ENCODE measurements at regions not wholly inside any gene's neighbourhood (a gene's known extent, or its start where the extent isn't known, plus 50 kb on each side); places are given as distances from the start of the nearest gene placed in this dataset.

DNA sequence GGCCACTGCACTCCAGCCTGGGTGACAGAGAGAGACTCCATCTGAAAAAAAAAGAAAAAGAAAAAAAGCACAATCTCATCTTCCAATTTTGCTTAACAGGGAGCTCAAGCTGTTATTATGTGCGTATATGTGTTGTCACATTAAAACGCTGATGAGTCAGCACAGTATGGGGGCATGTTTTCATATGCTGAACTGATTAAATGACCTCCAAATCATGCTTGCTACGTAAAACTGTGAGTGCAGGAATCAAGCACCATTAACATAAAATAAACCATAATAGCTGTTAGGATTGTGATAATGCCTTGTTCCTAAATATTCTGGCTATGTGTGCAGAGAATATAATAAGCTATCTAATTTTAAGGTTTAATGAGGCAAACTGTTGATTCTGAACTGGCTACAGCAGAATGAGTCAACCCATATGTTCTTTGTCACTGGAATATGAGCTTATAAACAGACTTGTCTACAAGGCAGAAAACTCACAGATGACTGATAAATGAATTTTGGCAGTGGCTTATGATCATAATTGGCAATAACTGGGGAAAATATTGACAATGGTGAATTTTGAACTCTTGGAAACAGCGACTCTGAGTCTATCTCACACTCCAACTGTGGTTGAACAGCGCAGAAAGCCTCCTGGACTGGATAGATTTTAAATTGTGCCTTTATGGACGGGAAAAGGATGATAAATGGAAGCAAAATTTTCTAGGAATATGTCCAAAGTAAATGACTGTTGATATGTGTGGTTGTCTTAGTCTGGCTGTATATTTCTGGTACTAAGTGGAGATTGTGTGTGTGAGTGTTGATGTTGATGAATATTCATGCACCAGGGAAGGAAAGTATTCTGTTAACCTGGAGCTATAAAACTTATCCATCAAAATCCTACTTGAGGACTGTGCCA, 75.5 kb downstream of the VCAM1 start:
- ChIA-PET POLR2A (no interaction called here), CTCF (no interaction called here)
- intact Hi-C loops (cut with micrococcal nuclease) = no loop called here
- Histone ChIP-seq H2AFZ (ENCODE audit: insufficient read depth, low read depth, low read length, poor library complexity, severe bottlenecking) (no peak overlapping the region), H3K4me2 (replicated peaks; ENCODE audit: low read depth, low read length, poor library complexity, severe bottlenecking) (no peak overlapping the region), H3K79me2 (ENCODE audit: control insufficient read depth, insufficient read depth, low read length) (no peaks in the 10 kb centered on the region), H3K27me3 (replicated peaks in 1 of 4; ENCODE audit: control extremely low read depth in 1 of 4, control insufficient read depth in 3 of 4, insufficient read depth in 4 of 4, low read length in 3 of 4) (peaks cover 0 to 4% (median 0%) of the 10 kb centered on the region in 4 experiments), H3K9ac (ENCODE audit: low read length) (no peak overlapping the region), H3K9me3 (ENCODE audit: control extremely low read depth in 1 of 3, control insufficient read depth in 2 of 3, insufficient read depth in 1 of 3, low read length in 2 of 3) (no peaks in the 10 kb centered on the region), H3K36me3 (replicated peaks in 1 of 2; ENCODE audit: control extremely low read depth in 1 of 2, control insufficient read depth in 1 of 2, extremely low read depth in 1 of 2, insufficient read depth in 2 of 2, low read length in 1 of 2) (no peaks in the 10 kb centered on the region), H3K27ac (ENCODE audit: low read length in 2 of 2) (no peak overlapping the region), H3K4me1 (ENCODE audit: control insufficient read depth in 2 of 2, insufficient read depth in 2 of 2, low read length in 2 of 2) (no peaks in the 10 kb centered on the region), H4K20me1 (ENCODE audit: control insufficient read depth, insufficient read depth, low read length, poor library complexity, severe bottlenecking) (no peaks in the 10 kb centered on the region), H3K4me3 (ENCODE audit: control extremely low read depth in 1 of 5, extremely low read depth in 1 of 5, insufficient read depth in 1 of 5, low read depth in 2 of 5, low read length in 4 of 5) (no peak overlapping the region)
- no peaks in the 10 kb centered on the region for H3K9me3 Mint-ChIP-seq (ENCODE audit: insufficient read depth)
- no peak for TF ChIP-seq CTCF (IDR thresholded peaks at IDR 0.05)
- no peak for TF ChIP-seq EZH2 (IDR thresholded peaks at IDR 0.05; ENCODE audit: borderline replicate concordance, insufficient read depth, low read depth, low read length, poor library complexity, severe bottlenecking)
- ATAC-seq (ENCODE audit: low read depth) (no peak), DNase-seq (no peak)
- no peak overlapping the region for H3K27ac Mint-ChIP-seq
- WGBS (ENCODE audit: insufficient coverage) = 80% methylated on average over 2 of the region's 6 CpGs
- no peaks in the 10 kb centered on the region for H3K4me1 Mint-ChIP-seq
- no peak overlapping the region for H3K4me3 Mint-ChIP-seq
- H3K27me3 Mint-ChIP-seq = peaks cover 47% of the 10 kb centered on the region

DNA sequence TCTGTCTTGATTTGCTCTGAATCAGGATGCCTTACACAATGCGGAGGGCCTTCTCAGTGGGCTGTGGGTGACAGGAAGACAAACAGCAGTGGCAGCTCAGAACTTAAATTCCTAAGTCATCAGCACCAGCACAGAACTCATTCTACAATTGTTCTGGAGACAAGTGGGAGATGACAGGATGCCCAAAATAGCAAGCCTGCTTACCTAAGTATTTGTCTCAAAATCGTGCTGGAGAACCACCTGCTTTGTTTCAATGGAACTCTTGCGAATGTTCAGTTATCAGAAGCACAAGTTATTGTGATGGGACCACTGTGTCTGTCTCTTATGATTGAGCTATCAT, 76.1 kb downstream of the VCAM1 start:
- ChIA-PET POLR2A (no interaction called here), CTCF (no interaction called here)
- Mint-ChIP-seq H3K4me1 (no peaks in the 10 kb centered on the region), H3K27me3 (peaks cover 47% of the 10 kb centered on the region), H3K9me3 (ENCODE audit: insufficient read depth) (peaks cover 3% of the 10 kb centered on the region), H3K27ac (no peak overlapping the region), H3K4me3 (no peak overlapping the region)
- Histone ChIP-seq H3K4me3 (ENCODE audit: control extremely low read depth in 1 of 5, extremely low read depth in 1 of 5, insufficient read depth in 1 of 5, low read depth in 2 of 5, low read length in 4 of 5) (no peak overlapping the region), H3K4me2 (replicated peaks; ENCODE audit: low read depth, low read length, poor library complexity, severe bottlenecking) (no peak overlapping the region), H3K79me2 (ENCODE audit: control insufficient read depth, insufficient read depth, low read length) (no peaks in the 10 kb centered on the region), H4K20me1 (ENCODE audit: control insufficient read depth, insufficient read depth, low read length, poor library complexity, severe bottlenecking) (no peaks in the 10 kb centered on the region), H2AFZ (ENCODE audit: insufficient read depth, low read depth, low read length, poor library complexity, severe bottlenecking) (no peak overlapping the region), H3K27me3 (replicated peaks in 1 of 4; ENCODE audit: control extremely low read depth in 1 of 4, control insufficient read depth in 3 of 4, insufficient read depth in 4 of 4, low read length in 3 of 4) (no peaks in the 10 kb centered on the region), H3K36me3 (replicated peaks in 1 of 2; ENCODE audit: control extremely low read depth in 1 of 2, control insufficient read depth in 1 of 2, extremely low read depth in 1 of 2, insufficient read depth in 2 of 2, low read length in 1 of 2) (no peaks in the 10 kb centered on the region), H3K27ac (ENCODE audit: low read length in 2 of 2) (no peak overlapping the region), H3K4me1 (ENCODE audit: control insufficient read depth in 2 of 2, insufficient read depth in 2 of 2, low read length in 2 of 2) (no peaks in the 10 kb centered on the region), H3K9me3 (ENCODE audit: control extremely low read depth in 1 of 3, control insufficient read depth in 2 of 3, insufficient read depth in 1 of 3, low read length in 2 of 3) (peaks cover 0 to 2% (median 1%) of the 10 kb centered on the region in 3 donors), H3K9ac (ENCODE audit: low read length) (no peak overlapping the region)
- intact Hi-C loops (cut with micrococcal nuclease) = no loop called here
- no peak for TF ChIP-seq CTCF (IDR thresholded peaks at IDR 0.05)
- no peak for TF ChIP-seq EZH2 (IDR thresholded peaks at IDR 0.05; ENCODE audit: borderline replicate concordance, insufficient read depth, low read depth, low read length, poor library complexity, severe bottlenecking)
- WGBS (ENCODE audit: insufficient coverage) = 100% methylated on average over 1 of the region's 3 CpGs
- DNase-seq (no peak), ATAC-seq (ENCODE audit: low read depth) (no peak)
